Mesenchymal stem cell (in vitro differentiated cells and primary cell): ENCODE measurements at regions not wholly inside any gene's neighbourhood (a gene's known extent, or its start where the extent isn't known, plus 50 kb on each side); places are given as distances from the start of the nearest gene placed in this dataset.

ENCODE experiments used
- DNase-seq: peaks from one replicate; pipeline ENCODE4 v3.0.0-alpha.2; 2013
- H2AFZ ChIP-seq: one replicate; pipeline ENCODE4 v1.6.1; 2013; ENCODE audit warnings: low read depth, mild to moderate bottlenecking, control low read depth, inconsistent platforms, low read length, moderate library complexity
- H2AK5ac ChIP-seq: 2 replicates; pipeline ENCODE4 v1.6.1; 2013; ENCODE audit warnings: low read length, moderate library complexity, mild to moderate bottlenecking, inconsistent platforms; ENCODE audit not compliant: severe bottlenecking
- H2BK120ac ChIP-seq: one replicate; pipeline ENCODE4 v1.6.1; 2013; ENCODE audit warnings: low read depth, mild to moderate bottlenecking, inconsistent platforms, low read length, moderate library complexity
- H2BK12ac ChIP-seq, 2 experiments: one replicate each; pipeline ENCODE4 v1.6.1; 2013; ENCODE audit warnings: inconsistent platforms in 2 of 2, low read length in 2 of 2, mild to moderate bottlenecking in 2 of 2, moderate library complexity in 2 of 2, control low read depth in 1 of 2
- H2BK15ac ChIP-seq: one replicate; pipeline ENCODE4 v1.6.1; 2013; ENCODE audit warnings: mild to moderate bottlenecking, low read depth, inconsistent platforms; ENCODE audit not compliant: poor library complexity, severe bottlenecking
- H2BK5ac ChIP-seq: 2 replicates; pipeline ENCODE4 v1.6.1; 2013; ENCODE audit warnings: low read depth, mild to moderate bottlenecking, low read length, control low read depth, inconsistent platforms; ENCODE audit not compliant: poor library complexity, severe bottlenecking
- H3K14ac ChIP-seq, 2 experiments: one replicate each; pipeline ENCODE4 v1.6.1; 2013; ENCODE audit warnings: inconsistent platforms in 2 of 2, low read length in 2 of 2, control low read depth in 1 of 2, mild to moderate bottlenecking in 1 of 2, moderate library complexity in 1 of 2
- H3K18ac ChIP-seq, 2 experiments: one replicate each; pipeline ENCODE4 v1.6.1; 2013; ENCODE audit warnings: inconsistent platforms in 2 of 2, low read length in 2 of 2, control low read depth in 1 of 2, low read depth in 1 of 2, mild to moderate bottlenecking in 1 of 2
- H3K23ac ChIP-seq, 2 experiments: one replicate each; pipeline ENCODE4 v1.6.1; 2013; ENCODE audit warnings: inconsistent platforms in 2 of 2, low read length in 2 of 2, mild to moderate bottlenecking in 2 of 2, moderate library complexity in 2 of 2, control low read depth in 1 of 2
- H3K27ac ChIP-seq: 2 replicates; pipeline ENCODE4 v1.5.1; 2013; ENCODE audit warnings: mild to moderate bottlenecking, moderate library complexity, low read length, control low read depth, inconsistent platforms; ENCODE audit not compliant: poor library complexity, severe bottlenecking
- H3K27me3 ChIP-seq, 2 experiments: 2 replicates each; pipeline versions ENCODE4 v1.6.1 to v1.7.0; 2013; ENCODE audit warnings: low read length in 2 of 2, mild to moderate bottlenecking in 2 of 2, moderate library complexity in 2 of 2, control low read depth in 1 of 2, inconsistent platforms in 1 of 2; ENCODE audit not compliant: control insufficient read depth in 1 of 2, insufficient read depth in 1 of 2
- H3K36me3 ChIP-seq, 2 experiments: 2 replicates each; pipeline versions ENCODE4 v1.6.1 to v1.7.0; 2013; ENCODE audit warnings: low read length in 2 of 2, control low read depth in 1 of 2, inconsistent platforms in 1 of 2, low read depth in 1 of 2, mild to moderate bottlenecking in 1 of 2; ENCODE audit not compliant: insufficient read depth in 2 of 2, control insufficient read depth in 1 of 2
- H3K4ac ChIP-seq, 2 experiments: one replicate each; pipeline ENCODE4 v1.6.1; 2013; ENCODE audit warnings: inconsistent platforms in 2 of 2, low read length in 2 of 2, mild to moderate bottlenecking in 2 of 2, moderate library complexity in 2 of 2, control low read depth in 1 of 2, low read depth in 1 of 2
- H3K4me1 ChIP-seq: 2 replicates; pipeline ENCODE4 v1.6.1; 2013; ENCODE audit warnings: low read depth, low read length, control low read depth; ENCODE audit not compliant: control insufficient read depth, insufficient read depth
- H3K4me2 ChIP-seq: 2 replicates; pipeline ENCODE4 v1.6.1; 2013; ENCODE audit warnings: low read length, mild to moderate bottlenecking, inconsistent platforms; ENCODE audit not compliant: poor library complexity, severe bottlenecking
- H3K4me3 ChIP-seq, 2 experiments: 2 replicates each; pipeline versions ENCODE4 v1.5.1 to v1.7.0; 2013; ENCODE audit warnings: low read length in 2 of 2, mild to moderate bottlenecking in 2 of 2, control low read depth in 1 of 2, low read depth in 1 of 2; ENCODE audit not compliant: insufficient read depth in 1 of 2
- H3K79me1 ChIP-seq: replicated peaks from 2 replicates; pipeline ENCODE4 v1.6.1; 2013; ENCODE audit warnings: mild to moderate bottlenecking, control low read depth, low read length, inconsistent platforms; ENCODE audit not compliant: poor library complexity, severe bottlenecking
- H3K9ac ChIP-seq: 2 replicates; pipeline ENCODE4 v1.7.0; 2013; ENCODE audit warnings: mild to moderate bottlenecking, low read length, moderate library complexity
- H3K9me3 ChIP-seq: 2 replicates; pipeline ENCODE4 v1.7.0; 2013; ENCODE audit warnings: mild to moderate bottlenecking, low read length; ENCODE audit not compliant: control insufficient read depth
- H4K8ac ChIP-seq: one replicate; pipeline ENCODE4 v1.6.1; 2013; ENCODE audit warnings: inconsistent platforms, mild to moderate bottlenecking, low read length, moderate library complexity
- H4K91ac ChIP-seq: one replicate; pipeline ENCODE4 v1.6.1; 2013; ENCODE audit warnings: mild to moderate bottlenecking, low read length, inconsistent platforms
- WGBS: methylation state at CpG from one replicate; pipeline ENCODE4 v1.1.7; 2013; ENCODE audit warnings: mixed read lengths; 5-methylcytosine and 5-hydroxymethylcytosine counted together

DNA sequence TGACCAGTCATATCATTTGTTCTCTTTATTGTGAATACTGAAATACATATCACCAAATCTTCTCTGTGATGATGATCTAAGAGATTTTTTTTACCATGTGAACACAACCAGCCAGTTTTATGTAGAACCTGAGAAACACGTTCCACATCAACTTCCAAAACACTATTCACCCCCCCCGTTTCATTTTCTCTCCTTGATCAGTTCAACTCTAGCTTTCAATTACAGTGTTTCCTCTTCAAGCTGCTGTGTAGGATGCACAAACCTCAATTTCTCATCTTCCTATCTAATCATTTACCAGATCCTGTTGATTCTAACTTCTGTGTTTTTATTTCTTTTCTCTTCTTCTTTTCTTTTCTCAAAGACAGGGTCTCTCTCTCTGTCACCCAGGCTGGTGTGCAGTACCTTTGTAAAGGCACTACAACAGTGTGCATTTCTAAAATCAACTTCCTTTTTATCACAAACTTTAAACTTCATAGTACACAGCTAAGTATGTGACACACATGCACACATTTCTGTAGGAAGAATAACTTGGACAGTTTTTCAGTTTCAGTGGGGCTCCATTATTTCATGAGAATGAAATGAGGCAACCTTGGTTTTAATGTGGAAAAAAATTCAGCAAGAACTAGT, 149.9 kb upstream of the FBXO33 start:
- no peak for DNase-seq
- no peak overlapping the region for H3K4ac ChIP-seq
- peak overlapping the region; percentile 49 for H3K4me2 ChIP-seq
- H2AK5ac ChIP-seq = no peak overlapping the region
- H3K4me3 ChIP-seq = no peak overlapping the region
- H2BK120ac ChIP-seq = no peak overlapping the region
- H4K91ac ChIP-seq = no peak overlapping the region
- H3K9me3 ChIP-seq = no peaks in the 10 kb centered on the region
- no peaks in the 10 kb centered on the region for H3K79me1 ChIP-seq
- H3K18ac ChIP-seq = no peak overlapping the region
- H3K4me1 ChIP-seq = peaks cover 2% of the 10 kb centered on the region
- H2BK5ac ChIP-seq = no peak overlapping the region
- no peak overlapping the region for H3K27ac ChIP-seq
- no peak overlapping the region for H4K8ac ChIP-seq
- H3K23ac ChIP-seq = no peak overlapping the region
- H2BK15ac ChIP-seq = no peak overlapping the region
- no peaks in the 10 kb centered on the region for H3K27me3 ChIP-seq
- H2AFZ ChIP-seq = no peak overlapping the region
- H3K36me3 ChIP-seq = no peaks in the 10 kb centered on the region
- H3K9ac ChIP-seq = peak overlapping the region; percentile 27
- H3K14ac ChIP-seq = no peak overlapping the region
- 53% methylated on average over 2 of the region's 2 CpGs for WGBS
- no peak overlapping the region for H2BK12ac ChIP-seq

DNA sequence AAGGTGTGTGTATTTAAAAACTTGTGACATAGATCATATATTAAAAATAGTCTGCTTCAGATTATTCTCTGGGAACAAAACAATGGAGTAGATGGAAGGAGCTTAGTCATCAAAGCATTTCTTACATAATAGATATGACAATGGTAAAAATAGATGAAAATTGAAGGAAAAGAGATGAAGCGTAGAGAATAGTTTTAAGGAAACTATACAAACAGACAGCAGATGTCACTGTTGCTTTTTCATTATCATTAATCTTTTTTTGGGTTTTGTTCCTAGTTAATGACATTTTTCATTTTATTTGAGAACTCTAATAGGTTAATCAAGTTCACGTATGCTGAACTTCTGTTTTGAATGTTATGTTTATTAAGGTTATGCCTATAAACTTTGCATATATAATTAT, 149.2 kb upstream of the FBXO33 start:
- Histone ChIP-seq H3K27ac (no peak overlapping the region), H3K4ac (no peak overlapping the region), H2BK15ac (no peak overlapping the region), H3K14ac (no peak overlapping the region), H2AK5ac (no peak overlapping the region), H2AFZ (no peak overlapping the region), H3K79me1 (no peaks in the 10 kb centered on the region), H3K36me3 (no peaks in the 10 kb centered on the region), H3K23ac (no peak overlapping the region), H3K27me3 (no peaks in the 10 kb centered on the region), H3K4me3 (no peak overlapping the region), H4K8ac (no peak overlapping the region), H2BK12ac (no peak overlapping the region), H3K9ac (no peak overlapping the region), H3K4me1 (peaks cover 3% of the 10 kb centered on the region), H2BK5ac (no peak overlapping the region), H3K4me2 (no peak overlapping the region), H3K18ac (no peak overlapping the region), H3K9me3 (no peaks in the 10 kb centered on the region), H2BK120ac (no peak overlapping the region), H4K91ac (no peak overlapping the region)
- no peak for DNase-seq
- no CpG with 5 or more reads among the region's 2 CpGs for WGBS

DNA sequence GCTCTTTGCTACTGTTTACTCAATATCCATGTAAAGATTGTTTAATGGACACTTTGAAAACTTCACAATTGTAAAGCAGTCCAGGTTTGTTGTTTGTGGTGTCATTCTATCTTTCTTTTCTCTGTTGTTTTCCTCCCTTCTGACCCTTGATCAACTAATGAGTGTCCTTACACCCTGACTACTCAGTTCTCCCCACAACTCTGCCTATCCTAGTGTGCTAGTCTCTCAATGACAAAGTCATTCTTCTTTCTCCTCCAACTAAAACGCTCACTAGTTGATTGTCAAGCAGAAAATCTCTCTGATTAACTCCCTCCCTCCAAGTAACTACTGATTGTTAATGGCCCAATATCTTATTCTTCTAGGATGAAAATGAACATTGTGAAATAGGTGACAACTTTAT, 148.5 kb upstream of the FBXO33 start:
- Histone ChIP-seq H4K8ac (no peak overlapping the region), H3K79me1 (no peaks in the 10 kb centered on the region), H2AFZ (no peak overlapping the region), H2BK120ac (no peak overlapping the region), H3K27me3 (no peaks in the 10 kb centered on the region), H4K91ac (no peak overlapping the region), H3K9me3 (no peaks in the 10 kb centered on the region), H2BK15ac (no peak overlapping the region), H3K14ac (no peak overlapping the region), H2BK5ac (no peak overlapping the region), H3K4ac (no peak overlapping the region), H3K4me3 (no peak overlapping the region), H3K36me3 (no peaks in the 10 kb centered on the region), H3K18ac (no peak overlapping the region), H3K27ac (no peak overlapping the region), H2AK5ac (no peak overlapping the region), H3K9ac (no peak overlapping the region), H2BK12ac (no peak overlapping the region), H3K4me1 (peaks cover 5% of the 10 kb centered on the region), H3K4me2 (no peak overlapping the region), H3K23ac (no peak overlapping the region)
- no peak for DNase-seq
- WGBS = no CpG with 5 or more reads among the region's 1 CpG

DNA sequence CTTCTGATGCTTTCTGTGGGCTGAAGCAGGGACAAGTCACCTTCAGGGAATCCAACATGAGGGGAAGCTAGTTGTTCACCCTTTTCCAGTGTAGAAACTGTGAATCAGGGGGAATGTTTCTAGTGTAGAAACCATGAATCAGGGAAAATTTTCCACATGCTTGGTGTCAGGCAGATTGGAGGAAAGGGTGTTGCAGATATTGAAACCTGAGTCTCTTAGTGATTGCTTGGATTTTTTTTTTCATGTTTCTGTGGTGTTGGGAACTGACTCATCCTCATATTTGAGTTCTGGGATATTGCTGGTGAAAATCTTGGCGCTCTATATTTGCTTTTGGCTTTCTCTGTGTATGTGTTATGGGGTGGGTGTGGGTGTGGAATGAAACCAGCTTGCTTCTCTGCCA, 144.5 kb upstream of the FBXO33 start:
- peaks cover 14% of the 10 kb centered on the region for H3K9me3 ChIP-seq
- no peak overlapping the region for H2BK15ac ChIP-seq
- H2BK12ac ChIP-seq = no peak overlapping the region
- peak; percentile 2 for DNase-seq
- H2BK5ac ChIP-seq = no peak overlapping the region
- H3K27ac ChIP-seq = peak overlapping the region; percentile 69
- H3K4me2 ChIP-seq = no peak overlapping the region
- no CpG with 5 or more reads among the region's 1 CpG for WGBS
- H3K36me3 ChIP-seq = no peaks in the 10 kb centered on the region
- no peak overlapping the region for H4K8ac ChIP-seq
- no peaks in the 10 kb centered on the region for H3K27me3 ChIP-seq
- no peak overlapping the region for H3K23ac ChIP-seq
- no peak overlapping the region for H3K14ac ChIP-seq
- no peak overlapping the region for H3K9ac ChIP-seq
- H2AK5ac ChIP-seq = no peak overlapping the region
- H3K79me1 ChIP-seq = no peaks in the 10 kb centered on the region
- no peak overlapping the region for H3K18ac ChIP-seq
- no peak overlapping the region for H3K4ac ChIP-seq
- no peak overlapping the region for H3K4me3 ChIP-seq
- H3K4me1 ChIP-seq = peaks cover 3% of the 10 kb centered on the region
- H2AFZ ChIP-seq = no peak overlapping the region
- no peak overlapping the region for H2BK120ac ChIP-seq
- no peak overlapping the region for H4K91ac ChIP-seq
